H1 (cell line): ENCODE measurements at regions not wholly inside any gene's neighbourhood (a gene's known extent, or its start where the extent isn't known, plus 50 kb on each side); places are given as distances from the start of the nearest gene placed in this dataset.

Experiments used
- CTCF ChIA-PET: fragments of 300-600 bp; sonication (Branson Sonifier 250); formaldehyde crosslinking; loops from one replicate; lab custom pipeline; 2021; ENCODE audit not compliant: partially characterized antibody; lab: Charles Lee
- POLR2A ChIA-PET: fragments of 300-600 bp; sonication (Branson Sonifier 250); formaldehyde crosslinking; loops from one replicate; lab custom pipeline; 2021; ENCODE audit warnings: inconsistent platforms; ENCODE audit not compliant: partially characterized antibody; lab: Charles Lee
- DNase-seq, 2 experiments: peaks; one replicate each; pipeline versions ENCODE4 v3.0.0 to v3.0.0-alpha.2; 2010 to 2022; ENCODE audit warnings: low spot score in 2 of 2, low read depth in 1 of 2, mixed read lengths in 1 of 2
- FAIRE-seq: peaks from 2 replicates; lab custom pipeline; 2011; peaks lifted over from hg19 to GRCh38; lab: Jason Lieb, UNC
- H2AFZ ChIP-seq: 2 replicates; pipeline ENCODE4 v1.8.1; 2012; ENCODE audit warnings: low read length, inconsistent platforms
- H2AK5ac ChIP-seq: 2 replicates; pipeline ENCODE4 v1.6.1; 2013; ENCODE audit warnings: low read depth, low read length
- H2BK120ac ChIP-seq: replicated peaks from 2 replicates; pipeline ENCODE3; 2013; ENCODE audit warnings: low read depth, low read length, inconsistent platforms
- H2BK12ac ChIP-seq: 2 replicates; pipeline ENCODE4 v1.6.1; 2013; ENCODE audit warnings: low read depth, low read length
- H2BK15ac ChIP-seq: 2 replicates; pipeline ENCODE4 v1.6.1; 2013; ENCODE audit warnings: low read length
- H2BK20ac ChIP-seq: 2 replicates; pipeline ENCODE4 v1.6.1; 2013; ENCODE audit warnings: low read length
- H2BK5ac ChIP-seq: 2 replicates; pipeline ENCODE4 v1.6.1; 2013; ENCODE audit warnings: low read depth, low read length
- H3K14ac ChIP-seq: 2 replicates; pipeline ENCODE4 v1.6.1; 2013; ENCODE audit warnings: inconsistent platforms; ENCODE audit not compliant: insufficient read length
- H3K18ac ChIP-seq: 2 replicates; pipeline ENCODE4 v1.6.1; 2013; ENCODE audit warnings: low read length; ENCODE audit errors: extremely low read depth
- H3K23ac ChIP-seq: 2 replicates; pipeline ENCODE4 v1.6.1; 2013; ENCODE audit warnings: inconsistent platforms; ENCODE audit not compliant: insufficient read length
- H3K23me2 ChIP-seq: 2 replicates; pipeline ENCODE4 v1.6.1; 2013; ENCODE audit warnings: low read depth, low read length
- H3K27ac ChIP-seq: 2 replicates; pipeline ENCODE4 v1.6.1; 2011; ENCODE audit warnings: low read depth, low read length, inconsistent platforms
- H3K27me3 ChIP-seq, 4 experiments: replicated peaks in 1 of 4; 1 replicate in 1 of 4; 2 replicates in 3 of 4; pipeline versions ENCODE4 v1.6.1 to v1.8.1; 2011 to 2013; ENCODE audit warnings: low read length in 3 of 4, mild to moderate bottlenecking in 3 of 4, inconsistent platforms in 2 of 4, mixed read lengths in 2 of 4, moderate library complexity in 1 of 4; ENCODE audit not compliant: control insufficient read depth in 3 of 4, insufficient read depth in 3 of 4; ENCODE audit errors: extremely low read depth in 1 of 4
- H3K36me3 ChIP-seq, 4 experiments: 2 replicates each; pipeline versions ENCODE4 v1.6.1 to v1.8.1; 2011 to 2013; ENCODE audit warnings: mild to moderate bottlenecking in 4 of 4, low read length in 3 of 4, moderate library complexity in 2 of 4, control low read depth in 1 of 4, inconsistent platforms in 1 of 4; ENCODE audit not compliant: insufficient read depth in 4 of 4, control insufficient read depth in 2 of 4
- H3K4ac ChIP-seq: replicated peaks from 2 replicates; pipeline ENCODE3; 2013; ENCODE audit warnings: low read length, low read depth, mixed read lengths, inconsistent platforms; ENCODE audit not compliant: insufficient read length
- H3K4me1 ChIP-seq, 4 experiments: replicated peaks in 1 of 4; 1 replicate in 1 of 4; 2 replicates in 3 of 4; pipeline versions ENCODE4 v1.6.1 to v1.8.1; 2011 to 2013; ENCODE audit warnings: low read length in 3 of 4, inconsistent platforms in 2 of 4, mixed read lengths in 1 of 4; ENCODE audit not compliant: insufficient read depth in 4 of 4, control insufficient read depth in 3 of 4
- H3K4me2 ChIP-seq, 2 experiments: 2 replicates each; pipeline versions ENCODE4 v1.6.1 to v1.8.1; 2011 to 2013; ENCODE audit warnings: low read depth in 2 of 2, low read length in 2 of 2, control low read depth in 1 of 2, inconsistent platforms in 1 of 2, mild to moderate bottlenecking in 1 of 2; ENCODE audit not compliant: insufficient read depth in 1 of 2
- H3K4me3 ChIP-seq, 4 experiments: fragments of 200-600, 300-600 bp in 1 of 4; sonication (generic), shearing (Covaris generic), sonication (Bioruptor Twin) in 1 of 4; 2 replicates each; pipeline versions ENCODE4 v1.5.1 to v1.8.1; 2011 to 2016; ENCODE audit warnings: low read length in 4 of 4, low read depth in 3 of 4, control low read depth in 2 of 4, inconsistent platforms in 2 of 4, mild to moderate bottlenecking in 2 of 4, mixed read lengths in 1 of 4, moderate library complexity in 1 of 4; ENCODE audit not compliant: insufficient read depth in 2 of 4; ENCODE audit errors: extremely low read depth in 1 of 4
- H3K56ac ChIP-seq: replicated peaks from 2 replicates; pipeline ENCODE3; 2013; ENCODE audit warnings: low read depth, mild to moderate bottlenecking, mixed read lengths, low read length, inconsistent platforms; ENCODE audit not compliant: insufficient read length
- H3K79me1 ChIP-seq: 2 replicates; pipeline ENCODE4 v1.6.1; 2013; ENCODE audit warnings: low read depth, low read length, control low read depth
- H3K79me2 ChIP-seq, 2 experiments: 2 replicates each; pipeline versions ENCODE4 v1.6.1 to v1.8.1; 2012 to 2013; ENCODE audit warnings: low read length in 2 of 2, mild to moderate bottlenecking in 2 of 2, inconsistent platforms in 1 of 2; ENCODE audit not compliant: insufficient read depth in 2 of 2, control insufficient read depth in 1 of 2
- H3K9ac ChIP-seq, 4 experiments: replicated peaks in 1 of 4; 1 replicate in 1 of 4; 2 replicates in 3 of 4; pipeline versions ENCODE4 v1.6.1 to v1.8.1; 2011 to 2013; ENCODE audit warnings: low read depth in 3 of 4, low read length in 3 of 4, control low read depth in 2 of 4, mild to moderate bottlenecking in 2 of 4, moderate library complexity in 2 of 4, inconsistent platforms in 1 of 4; ENCODE audit errors: extremely low read depth in 1 of 4
- H3K9me3 ChIP-seq, 2 experiments: 2 replicates each; pipeline versions ENCODE4 v1.6.1 to v1.8.1; 2012 to 2013; ENCODE audit warnings: mild to moderate bottlenecking in 2 of 2, moderate library complexity in 2 of 2, control low read depth in 1 of 2, inconsistent platforms in 1 of 2, low read depth in 1 of 2, low read length in 1 of 2, mixed read lengths in 1 of 2; ENCODE audit not compliant: insufficient read depth in 2 of 2
- H4K20me1 ChIP-seq, 2 experiments: replicated peaks in 1 of 2; 2 replicates each; pipeline versions ENCODE3 to v1.8.1; 2011 to 2013; ENCODE audit warnings: inconsistent platforms in 2 of 2, low read length in 2 of 2, mild to moderate bottlenecking in 1 of 2; ENCODE audit not compliant: insufficient read depth in 2 of 2, control insufficient read depth in 1 of 2
- H4K5ac ChIP-seq: 2 replicates; pipeline ENCODE4 v1.6.1; 2013; ENCODE audit warnings: low read length, low read depth, mixed read lengths, inconsistent platforms; ENCODE audit not compliant: insufficient read length
- H4K8ac ChIP-seq: 2 replicates; pipeline ENCODE4 v1.8.0; 2013; ENCODE audit warnings: mild to moderate bottlenecking, moderate library complexity, low read length, inconsistent platforms; ENCODE audit not compliant: insufficient read depth; ENCODE audit errors: extremely low read depth
- H4K91ac ChIP-seq: replicated peaks from 2 replicates; pipeline ENCODE3; 2013; ENCODE audit warnings: low read length, mixed read lengths, inconsistent platforms; ENCODE audit not compliant: insufficient read length
- ATF3 ChIP-seq: IDR thresholded peaks from 2 replicates; pipeline ENCODE4 v1.6.1; 2011; ENCODE audit warnings: low read depth, mild to moderate bottlenecking, low read length; ENCODE audit not compliant: insufficient read depth
- WGBS, 2 experiments: shearing (Covaris generic) in 1 of 2; methylation state at CpG; one replicate each; pipeline versions ENCODE4 v1.1.6 to v1.1.7; 2013 to 2015; ENCODE audit warnings: low lambda C conversion rate in 2 of 2, mixed read lengths in 2 of 2, inconsistent platforms in 1 of 2, low coverage in 1 of 2, missing lambda C conversion rate in 1 of 2; ENCODE audit not compliant: insufficient replicate concordance in 2 of 2, insufficient coverage in 1 of 2, insufficient read length in 1 of 2; ENCODE audit errors: extremely low coverage in 1 of 2, missing lambda C conversion rate in 1 of 2; 5-methylcytosine and 5-hydroxymethylcytosine counted together

- peaks cover 0 to 4% of the 10 kb centered on the region in 2 experiments; a peak in 1 of 4 replicates for H3K9me3 ChIP-seq
- H2BK12ac ChIP-seq, result no peak overlapping the region
- H4K20me1 ChIP-seq, result no peaks in the 10 kb centered on the region
- no peaks in the 10 kb centered on the region for H3K79me1 ChIP-seq
- no peak overlapping the region for H3K4me3 ChIP-seq
- no peak overlapping the region for H2BK5ac ChIP-seq
- H3K23me2 ChIP-seq, result no peaks in the 10 kb centered on the region; the same call in 1 of the 2 replicates
- no peak overlapping the region for H3K14ac ChIP-seq
- no peak overlapping the region for H3K56ac ChIP-seq
- peaks cover 3 to 10% (median 6%) of the 10 kb centered on the region in 4 experiments; a peak in 6 of 7 replicates for H3K4me1 ChIP-seq
- no peak for DNase-seq
- 56% methylated on average over 1 of the region's 1 CpG; no CpG with 5 or more reads in 1 of the 2 experiments for WGBS, 2 experiments
- H2BK120ac ChIP-seq, result no peak overlapping the region
- CTCF ChIA-PET, result interaction anchor here (0.7 to 1.9 kb wide), 17 partner anchors 12 to 496 kb away, joined by 3 to 11 read pairs (median 4); no protein-coding TSS in a partner anchor
- no peaks in the 10 kb centered on the region for H3K79me2 ChIP-seq
- no peak overlapping the region for H3K9ac ChIP-seq
- no peak for FAIRE-seq
- H2AK5ac ChIP-seq, result no peak overlapping the region
- no peak overlapping the region for H4K91ac ChIP-seq
- no peak overlapping the region for H3K4ac ChIP-seq
- no peak overlapping the region for H3K18ac ChIP-seq
- H2BK15ac ChIP-seq, result no peak overlapping the region
- H3K36me3 ChIP-seq, result no peaks in the 10 kb centered on the region
- no peak overlapping the region for H4K5ac ChIP-seq
- POLR2A ChIA-PET, result interaction anchor here (1.1 kb wide), 1 partner anchor 11 kb away, joined by 3 read pairs; no protein-coding TSS in a partner anchor
- no peak overlapping the region for H3K27ac ChIP-seq
- no peak for TF ChIP-seq ATF3
- no peak overlapping the region for H3K23ac ChIP-seq
- no peak overlapping the region for H4K8ac ChIP-seq
- no peak overlapping the region for H3K4me2 ChIP-seq
- no peak overlapping the region for H2BK20ac ChIP-seq
- no peak overlapping the region for H2AFZ ChIP-seq
- no peaks in the 10 kb centered on the region for H3K27me3 ChIP-seq
Observed at GRCh38 chr7:3201306-3201705, 99.7 kb upstream of the SDK1 start.
